HG03280 (cell line): ENCODE measurements at regions not wholly inside any gene's neighbourhood (a gene's known extent, or its start where the extent isn't known, plus 50 kb on each side); places are given as distances from the start of the nearest gene placed in this dataset.
A peak's percentile ranks its signal among the peaks of the same experiment; 100 is the strongest.

ENCODE experiments used
- ATAC-seq: cut with Tn5 transposase; IDR thresholded peaks from one replicate; pipeline ENCODE4 v1.9.1; 2021; ENCODE audit warnings: mild to moderate bottlenecking, moderate library complexity; ENCODE audit not compliant: unreplicated experiment

DNA sequence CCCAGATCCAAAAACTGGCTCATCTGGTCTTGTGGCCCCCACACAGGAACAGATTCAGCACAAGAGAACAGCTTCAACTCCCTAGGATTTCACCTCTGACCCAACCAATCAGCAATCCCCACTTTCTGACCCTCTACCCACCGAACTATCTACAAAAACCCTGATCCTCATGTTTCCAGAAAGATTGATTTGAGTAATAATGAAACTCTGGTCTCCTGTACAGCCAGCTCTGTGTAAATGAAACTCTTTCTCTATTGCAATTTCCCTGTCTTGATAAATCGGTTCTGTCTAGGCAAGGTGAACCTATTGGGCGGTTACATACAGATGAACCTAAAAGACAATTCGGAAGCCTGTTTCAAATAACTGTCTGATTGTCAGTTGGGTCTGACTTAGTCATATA is 847.6 kb upstream of the ALCAM start:
- ATAC-seq = peak; percentile 33

DNA sequence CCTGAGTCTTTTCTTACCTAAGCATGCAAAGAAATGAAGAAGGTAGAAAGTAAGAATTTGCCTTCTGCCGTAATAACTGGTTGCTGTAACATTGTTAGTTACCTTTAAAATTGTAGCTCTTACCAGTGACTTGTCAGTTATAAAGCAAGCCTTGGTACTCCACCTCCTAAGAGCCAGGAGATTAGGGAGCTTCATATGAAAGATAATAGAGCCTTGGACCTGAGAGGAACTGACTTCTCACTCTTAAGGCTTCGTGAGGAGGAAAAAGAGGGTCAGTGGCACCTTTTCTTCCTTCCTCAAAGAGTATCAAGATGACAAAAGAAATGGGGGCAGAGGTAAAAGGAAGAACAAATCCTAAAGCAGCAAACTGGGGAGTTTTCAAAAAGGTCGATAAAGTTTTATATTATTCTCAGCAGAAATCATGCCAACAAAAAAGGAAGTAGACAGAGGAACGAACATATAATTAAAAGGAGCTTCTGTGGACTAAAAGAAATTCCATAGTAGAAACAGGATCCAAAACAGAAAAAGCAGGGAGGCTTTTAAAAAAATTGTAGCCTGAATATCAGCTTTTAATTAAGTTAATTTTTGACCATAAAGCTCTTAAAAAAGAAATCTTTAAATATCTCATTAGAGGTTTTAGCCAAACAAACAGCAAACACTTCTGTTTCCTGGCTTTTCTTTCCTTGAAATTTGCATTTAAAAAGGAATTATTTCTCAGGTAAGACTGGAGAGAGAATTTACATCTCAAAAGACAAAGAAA is 847.1 kb upstream of the ALCAM start:
- no peak for ATAC-seq

DNA sequence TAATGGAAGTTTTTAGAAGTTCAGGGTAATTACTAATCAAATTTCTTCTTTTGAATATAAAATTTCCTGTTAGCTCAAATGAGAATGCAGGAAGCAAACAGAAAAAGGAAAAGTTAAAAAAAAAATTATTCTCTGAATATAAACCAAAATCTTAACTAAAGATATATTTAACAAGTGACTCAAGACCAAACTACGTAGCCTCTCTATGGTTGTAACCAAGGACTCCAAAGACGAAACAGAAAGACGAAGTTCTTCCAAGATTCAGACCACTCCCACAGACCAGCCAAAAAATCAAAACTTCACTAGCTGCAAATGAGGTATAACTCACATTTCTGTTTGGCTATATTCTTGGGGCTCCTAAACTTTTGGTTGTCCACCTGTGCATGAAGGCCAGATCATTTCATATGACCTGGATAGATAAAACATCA is 846.5 kb upstream of the ALCAM start:
- peak; percentile 41 for ATAC-seq

DNA sequence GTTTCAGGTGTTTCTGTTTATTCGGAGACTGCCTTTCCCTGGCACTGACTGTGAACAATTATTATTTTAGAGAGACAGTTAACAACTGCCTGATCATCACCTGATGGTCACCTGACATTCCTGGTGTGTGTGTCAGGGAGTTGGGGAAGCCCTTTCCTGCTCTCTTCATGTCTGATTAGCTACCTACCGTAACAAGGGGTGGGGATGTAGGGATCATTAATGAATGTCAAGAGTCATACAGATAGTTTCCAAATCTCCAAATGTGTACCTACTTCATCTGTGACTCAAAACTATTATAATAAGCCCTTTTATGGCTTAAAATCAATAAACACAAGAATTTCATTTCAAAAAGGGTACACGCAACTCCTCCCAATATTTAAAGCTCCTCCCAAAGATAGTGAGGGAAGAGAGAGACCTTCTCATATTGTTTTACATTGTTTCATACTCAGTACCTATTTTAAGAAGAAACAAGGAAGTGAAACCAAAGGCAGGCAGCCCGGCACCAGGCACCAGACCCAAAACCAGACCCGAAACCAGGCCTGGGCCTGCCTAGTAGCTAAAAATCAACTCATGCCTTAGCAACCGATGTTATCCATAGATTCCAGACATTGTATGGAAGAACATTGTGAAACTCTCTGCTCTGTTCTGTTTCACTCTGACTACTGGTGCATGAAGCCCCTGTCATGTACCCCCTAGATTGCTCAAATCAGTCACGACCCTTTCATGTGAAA is 844.9 kb upstream of the ALCAM start:
- peak; percentile 43 for ATAC-seq

DNA sequence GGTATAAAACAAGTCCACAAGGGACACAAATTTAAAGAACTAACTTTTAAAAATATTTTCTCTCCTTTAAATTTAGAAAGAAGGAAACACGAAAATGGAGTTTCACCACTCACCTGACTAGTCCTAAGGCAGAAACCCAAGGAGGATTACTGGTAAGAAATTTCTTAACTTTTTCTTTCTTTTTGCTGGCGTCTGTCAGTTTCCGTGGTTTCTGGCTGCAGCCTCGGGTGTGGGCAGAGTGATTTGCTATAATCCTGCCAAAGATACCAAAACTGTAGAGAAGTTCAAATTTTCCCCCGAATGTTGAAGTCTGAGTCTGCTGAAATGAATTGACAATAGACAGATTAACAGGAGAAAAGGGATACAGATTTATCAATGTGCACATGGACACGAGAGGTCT is 843.6 kb upstream of the ALCAM start:
- ATAC-seq = peak; percentile 24

DNA sequence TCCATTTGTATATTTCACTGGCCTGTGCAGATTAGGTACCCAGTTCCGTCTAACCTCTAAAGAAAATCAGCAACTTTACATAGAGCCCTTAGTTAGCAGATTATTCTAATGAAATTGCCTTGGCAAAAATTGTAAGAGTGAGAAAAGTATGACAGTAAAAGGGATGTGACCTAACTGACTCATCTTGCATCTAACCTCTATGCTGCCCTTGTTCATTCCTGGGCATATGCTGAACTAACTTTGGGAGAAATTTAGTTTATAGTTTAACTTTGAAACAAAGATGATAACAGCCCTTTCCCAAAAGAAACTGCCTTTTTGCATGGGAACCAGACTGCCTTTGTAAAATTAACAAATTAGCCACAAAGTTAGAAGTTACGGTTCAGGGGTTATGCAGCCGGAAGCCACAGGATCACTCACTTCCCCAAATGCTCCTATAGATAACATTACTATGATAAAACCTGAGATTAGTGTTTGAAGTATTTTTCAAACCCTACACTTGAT is 839.8 kb upstream of the ALCAM start:
- peak; percentile 71 for ATAC-seq

DNA sequence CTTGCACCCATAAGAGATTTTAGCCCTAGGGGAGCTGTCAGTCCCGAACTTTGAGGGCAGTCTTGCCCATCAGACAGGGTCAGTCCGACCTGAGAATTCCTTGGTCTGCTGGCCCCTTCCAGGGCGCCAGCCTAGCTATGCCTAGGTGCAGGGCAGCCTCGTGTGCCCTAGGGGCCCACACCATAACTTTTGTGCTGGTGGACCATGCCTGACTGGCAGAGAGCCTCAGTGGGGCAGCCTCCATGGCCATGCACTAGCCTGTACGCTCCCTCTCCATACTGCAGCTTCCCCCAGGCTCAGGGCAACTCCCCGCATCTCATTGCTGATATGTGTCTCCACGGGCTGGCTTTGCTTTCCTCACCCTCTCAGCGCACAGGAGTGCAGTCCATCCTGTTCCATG is 835.8 kb upstream of the ALCAM start:
- ATAC-seq = no peak

DNA sequence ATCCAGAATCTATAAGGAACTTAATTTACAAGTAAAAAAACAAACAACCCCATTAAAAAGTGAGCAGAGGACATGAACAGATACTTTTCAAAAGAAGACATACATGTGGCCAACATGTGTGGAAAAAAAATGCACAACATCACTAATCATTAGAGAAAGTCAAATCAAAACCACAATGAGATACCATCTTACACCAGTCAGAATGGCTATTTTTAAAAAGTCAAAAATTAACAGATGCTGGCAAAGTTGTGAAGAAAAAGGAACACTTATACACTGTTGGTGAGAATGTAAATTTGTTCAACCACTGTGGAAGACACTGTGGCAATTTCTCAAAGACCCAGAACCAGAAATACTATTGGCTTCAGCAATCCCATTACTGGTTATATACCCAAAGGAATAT is 830.0 kb upstream of the ALCAM start:
- ATAC-seq = no peak

DNA sequence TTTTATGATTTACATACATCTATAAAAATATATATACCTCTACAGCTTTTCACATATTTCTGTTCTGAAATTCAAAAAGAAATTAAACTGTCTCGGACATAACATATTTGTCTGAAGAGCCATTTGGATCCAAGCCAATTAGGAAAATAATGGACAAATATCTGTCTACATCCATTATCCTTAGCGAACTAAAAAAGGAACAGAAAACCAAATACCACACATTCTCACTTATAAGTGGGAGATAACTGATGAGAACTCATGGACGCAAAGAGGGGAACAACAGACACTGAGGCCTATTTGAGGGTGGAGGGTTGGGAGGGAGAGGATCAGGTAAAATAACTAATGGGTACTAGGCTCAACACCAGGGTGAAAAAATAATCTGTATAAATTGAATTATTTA is 829.4 kb upstream of the ALCAM start:
- no peak for ATAC-seq

DNA sequence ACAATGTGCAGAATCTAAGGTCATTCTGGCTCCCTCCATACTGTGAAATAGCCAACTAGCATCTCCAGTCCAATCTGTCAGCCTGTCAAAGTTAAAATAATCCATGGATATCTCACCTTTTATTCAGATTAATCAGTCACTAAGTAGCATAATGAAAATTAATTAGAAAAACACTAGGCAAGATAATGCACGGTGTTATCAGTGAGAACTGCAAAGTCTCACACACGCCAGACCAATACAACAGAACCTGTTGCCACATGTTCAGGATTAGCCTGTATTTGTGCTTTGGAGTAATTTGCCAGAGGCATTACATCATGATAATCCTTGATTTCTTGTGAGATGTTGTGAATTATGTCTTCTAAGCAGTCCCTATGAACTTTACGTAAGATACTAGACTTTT is 820.4 kb upstream of the ALCAM start:
- no peak for ATAC-seq

DNA sequence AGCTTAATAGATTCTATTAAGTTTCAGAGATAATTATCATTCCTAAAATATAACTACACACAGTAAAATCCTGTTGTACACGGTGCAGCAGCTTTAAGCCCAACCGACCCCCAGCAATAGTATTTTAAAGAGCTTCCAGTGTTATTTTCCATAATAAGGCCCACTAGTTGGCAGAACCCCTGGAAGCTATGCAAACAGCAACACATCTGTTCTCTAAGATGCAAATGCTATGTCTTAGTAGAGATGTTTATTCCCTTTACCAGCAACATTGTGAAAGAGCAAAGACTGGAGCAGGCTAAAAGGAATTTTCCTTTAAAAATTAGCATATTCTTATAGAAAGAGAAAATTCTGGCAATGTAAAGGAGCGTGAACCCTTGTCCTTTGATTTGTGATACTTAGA is 819.7 kb upstream of the ALCAM start:
- ATAC-seq = no peak

DNA sequence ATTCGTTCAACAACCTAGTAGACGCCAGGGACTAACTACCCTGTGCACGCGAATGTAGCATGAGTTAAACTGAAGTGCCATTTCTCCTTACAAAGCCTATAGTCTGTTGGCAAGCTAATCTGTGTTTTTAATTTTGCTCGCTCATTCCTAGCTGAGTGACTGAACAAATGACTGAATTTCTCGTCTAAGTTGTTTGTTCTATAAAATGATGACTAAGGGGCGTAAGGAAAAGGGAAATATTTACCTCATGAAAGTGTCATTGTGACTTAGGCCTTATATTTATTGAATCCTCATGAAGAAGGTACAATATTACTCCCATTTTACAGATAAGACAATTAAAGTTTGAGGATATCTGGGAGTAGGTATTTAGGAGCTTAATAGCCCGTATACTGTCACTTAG is 818.3 kb upstream of the ALCAM start:
- ATAC-seq = no peak

DNA sequence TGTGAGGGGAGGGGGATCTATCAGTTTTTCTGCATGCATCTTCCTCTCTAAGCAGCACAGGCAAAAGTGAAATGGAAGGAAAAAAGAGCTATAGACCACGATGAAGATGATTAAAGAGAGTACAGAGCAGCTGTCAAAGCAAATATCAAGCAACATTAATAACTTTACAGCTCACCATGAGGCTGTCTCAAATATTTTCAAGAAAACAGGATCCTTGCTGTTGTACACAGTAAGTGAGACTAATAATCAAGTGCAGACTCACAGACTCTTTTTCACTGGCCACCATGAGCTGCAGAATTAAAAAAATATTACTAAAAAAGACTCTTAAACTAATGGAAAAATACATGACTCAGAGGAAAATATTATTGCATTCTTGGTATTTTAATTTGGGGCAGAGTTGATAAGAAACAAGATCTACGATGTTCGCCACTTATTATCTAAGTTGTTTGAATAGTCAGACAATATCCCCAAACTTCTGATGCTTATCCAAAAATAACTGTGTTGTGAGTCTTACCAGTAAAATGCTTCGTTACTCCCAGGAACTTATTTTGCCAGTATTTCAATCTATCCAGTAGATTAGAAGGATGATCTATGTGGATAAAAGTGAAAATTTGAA is 817.5 kb upstream of the ALCAM start:
- no peak for ATAC-seq

DNA sequence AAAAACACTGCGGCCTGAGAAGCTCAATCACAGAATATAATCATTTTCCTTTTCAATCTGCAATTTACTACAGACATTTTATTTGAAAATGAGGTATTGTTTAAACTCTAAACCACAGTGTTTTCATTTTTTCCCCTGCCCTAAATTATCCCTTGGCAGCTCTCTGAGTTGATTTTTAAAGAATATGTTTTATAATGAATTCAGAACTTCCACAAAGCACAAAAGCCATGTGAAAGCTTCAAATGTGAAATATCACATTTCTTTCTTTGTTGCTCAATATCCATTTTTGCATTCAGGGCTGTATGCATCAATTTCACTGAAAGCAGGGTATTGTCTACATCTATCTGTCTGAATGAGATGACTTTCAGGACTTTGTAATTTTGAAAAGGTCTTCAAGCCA is 813.6 kb upstream of the ALCAM start:
- no peak for ATAC-seq

DNA sequence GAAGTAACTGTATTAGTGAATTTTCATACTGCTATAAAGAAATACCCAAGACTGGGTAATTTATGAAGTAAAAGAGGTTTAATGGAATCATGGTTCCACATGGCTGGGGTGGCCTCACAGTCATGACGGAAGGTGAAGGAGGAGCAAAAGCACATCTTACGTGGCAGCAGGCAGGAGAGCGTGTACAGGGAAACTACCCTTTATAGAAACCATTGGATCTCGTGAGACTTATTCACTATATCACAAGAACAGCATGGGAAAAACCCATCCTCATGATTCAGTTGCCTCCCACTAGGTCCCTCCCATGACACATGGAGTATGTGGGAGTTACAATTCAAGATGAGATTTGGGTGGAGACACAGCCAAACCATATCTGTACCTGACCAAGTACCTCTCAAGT is 812.3 kb upstream of the ALCAM start:
- no peak for ATAC-seq

DNA sequence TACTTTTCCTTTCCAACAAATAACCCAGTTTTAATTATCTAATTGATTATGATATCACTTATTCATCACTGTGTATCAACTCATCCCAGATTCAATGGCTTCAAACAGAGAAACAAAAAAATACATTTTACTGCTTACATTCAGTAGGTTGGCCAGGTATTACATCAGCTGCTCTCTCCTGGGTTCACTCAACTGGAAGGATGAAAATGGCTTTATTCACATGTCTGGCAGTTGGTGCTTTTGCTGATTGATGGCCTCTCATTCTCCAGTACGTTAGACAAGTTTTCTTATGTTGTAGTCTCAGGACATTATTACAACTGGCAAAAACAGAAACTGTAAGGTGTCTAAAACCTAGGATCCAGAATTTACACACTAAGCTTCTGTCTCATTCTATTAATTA is 811.0 kb upstream of the ALCAM start:
- ATAC-seq = no peak

DNA sequence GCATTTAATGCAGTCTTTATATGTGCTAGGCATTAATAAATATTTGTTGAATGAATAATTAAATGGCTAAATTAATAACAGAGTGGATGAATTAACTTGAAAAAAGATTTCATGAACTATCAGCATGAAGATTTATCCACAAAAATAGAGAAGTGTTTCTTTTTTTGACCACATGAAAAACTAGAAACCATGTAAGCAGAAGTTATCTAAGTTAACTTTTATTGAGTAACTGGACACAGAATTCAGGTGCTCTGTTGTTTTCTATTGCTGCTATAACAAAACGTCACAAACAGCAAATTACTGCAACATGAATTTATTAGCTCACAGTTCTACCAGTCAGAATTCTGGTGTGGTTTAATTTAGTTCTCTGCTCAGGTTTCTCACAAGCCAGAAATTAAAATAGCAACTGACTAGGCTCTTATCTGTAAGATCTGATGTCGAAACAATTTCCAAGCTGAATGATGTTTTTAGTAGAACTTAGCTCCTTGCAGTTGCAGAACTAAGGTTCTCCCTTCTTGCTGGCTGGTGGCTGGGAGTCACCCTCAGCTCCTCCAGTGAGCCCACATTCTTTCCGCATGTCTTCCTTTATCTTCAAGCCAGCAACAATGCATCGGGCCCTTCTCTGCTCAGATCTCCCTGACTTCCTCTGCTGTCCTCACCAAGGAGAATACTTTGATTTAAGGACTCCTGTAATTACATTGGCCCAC is 810.2 kb upstream of the ALCAM start:
- no peak for ATAC-seq

DNA sequence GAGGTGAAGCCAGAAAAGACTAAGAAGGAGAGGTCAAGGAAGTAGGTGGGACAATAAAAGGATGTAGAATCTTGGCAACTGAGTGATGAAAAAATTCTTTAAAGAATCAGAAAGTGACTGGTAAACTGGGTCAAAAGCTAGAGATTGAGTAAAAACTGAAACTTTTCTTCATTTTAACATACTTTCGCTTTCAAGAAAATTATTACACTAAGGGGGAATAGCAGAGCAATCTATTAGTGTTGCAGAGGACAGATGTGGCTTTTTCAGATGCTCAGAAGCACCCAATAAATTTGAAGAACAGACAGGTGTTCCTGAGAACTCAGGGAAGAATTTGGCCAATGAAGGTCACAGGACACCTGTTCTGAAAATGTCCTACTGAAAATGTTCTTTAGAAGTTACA is 805.4 kb upstream of the ALCAM start:
- no peak for ATAC-seq

DNA sequence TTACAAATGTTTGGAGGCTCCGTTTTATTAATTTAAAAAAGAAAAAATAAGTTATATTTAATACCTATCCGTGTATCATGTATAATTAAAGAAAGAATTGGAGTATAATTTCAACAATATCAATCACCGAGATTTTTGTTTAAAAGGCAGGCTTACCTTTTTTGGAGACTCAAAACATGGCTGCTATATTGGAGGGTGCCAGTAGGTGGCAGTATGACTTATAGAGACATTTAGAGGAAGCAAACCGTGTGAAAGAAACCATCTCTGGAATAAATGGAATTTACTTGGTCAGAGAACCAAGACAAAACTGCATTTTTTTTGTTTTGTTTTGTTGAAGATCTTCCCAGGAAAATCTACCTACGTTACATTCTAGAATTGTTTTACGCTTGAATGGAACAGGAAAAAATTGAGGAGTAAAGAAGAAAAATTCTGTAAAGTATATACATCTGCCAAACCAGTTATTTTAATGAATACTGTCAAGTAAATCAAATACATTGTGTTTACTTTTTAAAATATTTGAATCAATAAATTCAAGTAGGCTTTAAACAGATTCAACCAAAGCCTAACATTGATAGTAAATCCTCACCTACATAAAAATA is 802.6 kb upstream of the ALCAM start:
- no peak for ATAC-seq

DNA sequence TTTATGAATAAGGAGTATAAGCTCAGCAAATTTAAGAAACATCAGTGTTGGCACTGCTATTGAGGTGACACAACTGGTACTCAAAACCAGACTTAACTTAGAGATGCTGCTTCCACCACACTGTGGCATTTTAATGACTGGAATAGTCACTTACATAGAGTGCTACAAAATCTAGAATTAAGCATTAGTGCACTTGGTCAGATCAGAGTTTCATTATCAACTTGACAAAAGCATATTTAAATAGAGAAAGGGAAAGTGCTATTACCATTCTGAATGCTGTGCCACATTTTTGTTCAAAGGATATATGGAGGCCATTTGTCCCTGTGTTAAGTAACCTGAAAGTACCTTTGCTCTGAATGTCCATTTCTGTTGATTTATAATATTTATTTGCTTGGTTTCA is 800.7 kb upstream of the ALCAM start:
- no peak for ATAC-seq

DNA sequence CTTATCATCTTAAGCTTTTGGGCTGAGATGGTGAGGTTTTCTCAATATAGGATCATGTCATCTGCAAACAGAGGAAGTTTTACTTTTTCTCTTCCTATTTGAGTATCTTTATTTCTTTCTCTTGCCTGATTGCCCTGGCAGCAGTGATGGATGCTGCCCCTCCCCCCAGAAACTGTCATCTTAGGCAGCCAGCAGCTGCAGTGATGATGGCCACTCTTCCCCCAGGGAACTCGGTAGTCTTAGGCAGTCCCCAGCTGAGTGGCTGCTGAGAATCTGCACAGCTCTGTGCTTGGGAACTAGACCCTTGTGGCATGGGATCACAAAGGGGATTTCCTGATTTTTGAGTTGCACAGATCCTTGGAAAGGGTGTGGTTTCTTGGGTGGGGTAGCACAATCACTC is 791.1 kb upstream of the ALCAM start:
- ATAC-seq = no peak
